Lower lobe of right lung (tissue), 2 donors: ENCODE measurements at regions not wholly inside any gene's neighbourhood (a gene's known extent, or its start where the extent isn't known, plus 50 kb on each side); places are given as distances from the start of the nearest gene placed in this dataset.

Experiments
- ATAC-seq, 2 donors: fragments of 200-7000 bp; cut with Tn5 transposase; one replicate each; pipeline ENCODE4 v1.9.1; 2020 to 2022; ENCODE audit warnings: mild to moderate bottlenecking in 2 of 2, moderate library complexity in 2 of 2
- DNase-seq: peaks from one replicate; pipeline ENCODE4 v3.0.0-alpha.2; 2020
- H3K27ac ChIP-seq: fragments of 200-600 bp; one replicate; pipeline ENCODE4 v1.8.0; 2022
- H3K27me3 ChIP-seq: fragments of 200-600 bp; one replicate; pipeline ENCODE4 v1.8.0; 2022; ENCODE audit warnings: low read depth
- H3K36me3 ChIP-seq: fragments of 200-600 bp; one replicate; pipeline ENCODE4 v1.8.0; 2022; ENCODE audit warnings: mild to moderate bottlenecking
- H3K4me1 ChIP-seq: fragments of 200-600 bp; one replicate; pipeline ENCODE4 v1.8.0; 2022
- H3K4me3 ChIP-seq: fragments of 200-600 bp; one replicate; pipeline ENCODE4 v1.8.0; 2022; ENCODE audit warnings: mild to moderate bottlenecking
- H3K9me3 ChIP-seq: fragments of 200-600 bp; one replicate; pipeline ENCODE4 v1.8.0; 2022
- CTCF ChIP-seq: fragments of 200-600 bp; IDR thresholded peaks from one replicate; pipeline ENCODE4 v1.8.0; 2022; ENCODE audit warnings: antibody characterized with exemption, mild to moderate bottlenecking
- intact Hi-C: fragments of 100-400 bp; cut with DNase I; formaldehyde crosslinking; loops from one replicate; pipeline ENCODE4 v1.11.0; 2022
- donor health status: DM: no; HTN: yes; CAD: no; lungs with severe emphysema.

GRCh38 chr9:134967547-134967930 lies 49.8 kb upstream of the FCN1 start:
- peak; percentile 43 for DNase-seq

GRCh38 chr9:134968011-134968822 lies 50.5 kb upstream of the FCN1 start:
- no peaks in the 10 kb centered on the region for H3K9me3 ChIP-seq
- H3K36me3 ChIP-seq: no peaks in the 10 kb centered on the region
- no peak overlapping the region for H3K4me3 ChIP-seq
- TF ChIP-seq CTCF: no peak
- H3K27ac ChIP-seq: no peak overlapping the region
- no peaks in the 10 kb centered on the region for H3K4me1 ChIP-seq
- DNase-seq: peak; percentile 24
- ATAC-seq: no peak
- peaks cover 43% of the 10 kb centered on the region for H3K27me3 ChIP-seq
- intact Hi-C loops: no loop called here

More at GRCh38 chr9:134967547-134967930, 49.8 kb upstream of the FCN1 start:
- H3K27ac ChIP-seq: no peak overlapping the region
- H3K4me3 ChIP-seq: no peak overlapping the region
- intact Hi-C loops: no loop called here
- H3K27me3 ChIP-seq: peaks cover 43% of the 10 kb centered on the region
- H3K9me3 ChIP-seq: no peaks in the 10 kb centered on the region
- no peaks in the 10 kb centered on the region for H3K36me3 ChIP-seq
- H3K4me1 ChIP-seq: no peaks in the 10 kb centered on the region
- no peak for ATAC-seq
- TF ChIP-seq CTCF: no peak

- H3K27me3 ChIP-seq: peaks cover 43% of the 10 kb centered on the region
- H3K4me3 ChIP-seq: no peak overlapping the region
- DNase-seq: no peak
- intact Hi-C loops: no loop called here
- no peaks in the 10 kb centered on the region for H3K4me1 ChIP-seq
- no peaks in the 10 kb centered on the region for H3K9me3 ChIP-seq
- TF ChIP-seq CTCF: no peak
- H3K36me3 ChIP-seq: no peaks in the 10 kb centered on the region
- no peak for ATAC-seq
- no peak overlapping the region for H3K27ac ChIP-seq
Observed at GRCh38 chr9:134968823-134969090, 51.0 kb upstream of the FCN1 start.

- DNase-seq: peak; percentile 21
Observed at GRCh38 chr9:134969156-134970045, 51.7 kb upstream of the FCN1 start.

GRCh38 chr9:134970198-134970597 lies 52.5 kb upstream of the FCN1 start:
- TF ChIP-seq CTCF: no peak
- H3K36me3 ChIP-seq: no peaks in the 10 kb centered on the region
- no peak for ATAC-seq
- no peaks in the 10 kb centered on the region for H3K9me3 ChIP-seq
- DNase-seq: no peak
- H3K4me3 ChIP-seq: no peak overlapping the region
- no peaks in the 10 kb centered on the region for H3K4me1 ChIP-seq
- H3K27me3 ChIP-seq: peaks cover 43% of the 10 kb centered on the region
- H3K27ac ChIP-seq: no peak overlapping the region
- intact Hi-C loops: no loop called here

More at GRCh38 chr9:134969156-134970045, 51.7 kb upstream of the FCN1 start:
- H3K27ac ChIP-seq: no peak overlapping the region
- TF ChIP-seq CTCF: no peak
- no peaks in the 10 kb centered on the region for H3K4me1 ChIP-seq
- no peak for ATAC-seq
- no peaks in the 10 kb centered on the region for H3K9me3 ChIP-seq
- H3K27me3 ChIP-seq: peaks cover 43% of the 10 kb centered on the region
- no peak overlapping the region for H3K4me3 ChIP-seq
- intact Hi-C loops: no loop called here
- H3K36me3 ChIP-seq: no peaks in the 10 kb centered on the region
